Non-pigmented ciliary epithelial cell (primary cell): ENCODE measurements at regions not wholly inside any gene's neighbourhood (a gene's known extent, or its start where the extent isn't known, plus 50 kb on each side); places are given as distances from the start of the nearest gene placed in this dataset.
"Not testable (repeated sequence)": the region's sequence is repeated elsewhere in the genome, so short reads cannot be mapped to it uniquely, and the experiment has no call there.

Experiments used
- DNase-seq: peaks from one replicate; pipeline ENCODE4 v3.0.0-alpha.2; 2010; ENCODE audit warnings: low read depth

GRCh38 chr2:211144078-211144477 is 587.7 kb downstream of the CPS1 start:
- no peak for DNase-seq

GRCh38 chr2:211144974-211145665 is 588.7 kb downstream of the CPS1 start:
- no peak for DNase-seq

DNA sequence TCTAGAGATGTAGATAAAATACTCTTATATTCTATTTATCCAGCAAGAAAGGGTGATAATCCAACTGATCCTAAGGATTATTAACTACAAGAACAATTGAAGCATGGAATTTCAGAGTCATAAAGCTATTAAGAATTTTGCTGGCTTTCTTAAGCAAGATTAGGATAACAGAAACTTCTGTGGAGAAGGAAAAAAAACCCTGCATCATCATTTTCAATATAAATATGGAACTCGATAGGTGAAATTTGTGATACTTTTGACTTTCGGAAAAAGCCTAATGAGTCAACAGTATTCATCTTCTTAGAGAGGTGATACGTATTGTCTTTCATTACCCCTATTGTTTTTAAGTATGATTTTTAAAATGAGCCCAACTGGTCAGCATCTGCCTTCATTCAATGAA is 593.3 kb downstream of the CPS1 start:
- no peak for DNase-seq

DNA sequence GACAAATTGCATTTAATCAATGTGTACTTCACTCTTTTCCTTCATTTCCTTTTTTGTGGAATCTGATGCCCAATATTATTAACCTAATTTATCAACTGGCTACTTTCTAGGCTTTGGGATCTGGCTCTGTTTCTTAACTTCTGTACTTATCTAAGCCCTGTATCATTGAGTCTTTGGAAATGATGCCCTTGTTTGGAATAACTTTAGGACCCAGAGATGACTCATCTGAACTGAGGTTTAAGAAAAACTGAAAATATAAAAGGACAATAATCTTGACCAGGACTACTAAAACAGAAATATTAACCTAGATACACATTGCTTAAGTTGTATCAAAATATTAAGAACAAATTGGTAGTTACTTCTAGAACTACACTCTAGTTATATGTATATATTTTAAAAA is 600.8 kb downstream of the CPS1 start:
- DNase-seq, result no peak

- DNase-seq, result no peak
Measured at GRCh38 chr2:211157856-211158463, 601.6 kb downstream of the CPS1 start.

GRCh38 chr2:211159972-211160371 is 603.6 kb downstream of the CPS1 start:
- DNase-seq, result no peak

GRCh38 chr2:211161236-211161635 is 604.8 kb downstream of the CPS1 start:
- DNase-seq, result no peak

- DNase-seq, result no peak
Measured at GRCh38 chr2:211162911-211163310, 606.5 kb downstream of the CPS1 start.

GRCh38 chr2:211170843-211171242 is 614.4 kb downstream of the CPS1 start:
- no peak for DNase-seq

DNA sequence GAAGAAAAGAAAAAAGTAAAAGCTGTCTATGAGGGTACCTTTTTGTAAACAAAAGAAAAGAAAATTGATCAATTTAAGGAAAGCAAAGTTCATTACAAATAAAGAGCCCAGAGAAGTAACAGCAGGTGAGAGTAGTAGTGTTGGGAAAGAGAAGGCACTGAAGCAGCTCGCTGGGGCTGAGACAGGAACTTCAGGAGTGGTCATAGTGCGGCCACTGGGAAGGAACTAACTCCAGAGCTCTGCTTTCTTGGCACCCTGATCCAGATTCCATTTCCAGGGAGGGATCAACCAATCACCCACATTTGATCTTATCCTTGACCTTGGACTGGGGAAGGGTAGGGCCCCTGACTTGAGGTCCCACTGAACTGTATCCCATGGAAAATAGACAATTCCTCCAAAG is 617.6 kb downstream of the CPS1 start:
- DNase-seq, result no peak

DNA sequence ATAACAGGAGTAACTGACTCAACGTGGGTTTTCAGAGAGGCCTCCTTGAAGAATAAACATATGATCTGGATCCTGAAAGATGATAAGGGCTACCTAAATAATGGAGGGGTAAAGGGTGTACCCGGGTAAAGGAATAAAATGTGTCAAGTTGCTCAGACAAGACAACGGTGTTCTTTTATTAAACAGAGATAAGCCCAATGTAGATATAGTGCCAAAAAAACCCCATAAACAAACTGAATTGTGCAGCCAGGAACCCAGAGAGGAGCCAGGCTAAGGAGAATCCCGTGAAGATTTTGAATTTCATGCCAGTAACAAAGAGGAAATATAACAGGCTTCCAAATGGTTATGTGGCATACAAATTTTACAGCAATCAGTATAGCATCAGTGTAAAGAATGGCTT is 618.2 kb downstream of the CPS1 start:
- DNase-seq, result no peak

GRCh38 chr2:211175956-211176355 is 619.6 kb downstream of the CPS1 start:
- DNase-seq, result no peak

- no peak for DNase-seq
Measured at GRCh38 chr2:211176514-211177141, 620.2 kb downstream of the CPS1 start.

- no peak for DNase-seq
Measured at GRCh38 chr2:211181626-211182025, 625.2 kb downstream of the CPS1 start.

GRCh38 chr2:211187602-211188001 is 631.2 kb downstream of the CPS1 start:
- no peak for DNase-seq

DNA sequence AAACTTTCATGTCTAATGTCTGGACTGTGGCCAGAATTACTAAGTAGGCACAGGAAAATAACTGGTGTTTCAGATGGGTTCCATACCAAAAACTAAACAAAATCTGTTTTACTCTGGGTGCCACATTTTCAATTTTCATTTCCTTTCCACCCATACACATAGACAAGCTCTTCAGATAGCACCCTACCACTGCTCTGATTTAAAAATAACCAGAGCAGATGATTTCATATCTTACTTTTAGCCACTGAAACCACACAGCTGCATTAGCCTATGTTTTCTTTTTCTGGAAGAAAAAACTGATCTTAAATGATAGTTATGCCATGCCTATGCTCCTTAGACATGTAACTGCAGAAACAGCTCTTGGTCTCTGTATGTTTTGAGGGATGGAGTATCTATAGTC is 647.6 kb downstream of the CPS1 start:
- no peak for DNase-seq

DNA sequence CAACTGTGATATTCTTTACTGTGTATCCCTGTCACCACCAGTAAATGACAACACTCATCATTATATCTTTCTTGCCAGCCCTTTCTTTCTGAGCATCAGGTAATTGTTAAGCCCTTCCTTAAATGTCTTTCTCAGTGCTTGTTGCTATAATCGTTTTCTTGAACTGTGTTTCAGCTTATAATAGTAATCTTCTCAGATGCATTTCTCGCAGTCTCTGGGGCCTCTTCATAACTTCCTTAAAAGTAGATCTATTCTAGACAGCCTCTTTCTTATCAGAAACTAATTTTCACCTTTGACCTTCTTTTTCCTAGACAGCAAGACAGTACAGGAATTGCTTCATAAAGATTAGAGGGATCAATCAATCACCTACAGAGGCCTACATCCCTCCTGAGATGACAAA is 648.1 kb downstream of the CPS1 start:
- no peak for DNase-seq

DNA sequence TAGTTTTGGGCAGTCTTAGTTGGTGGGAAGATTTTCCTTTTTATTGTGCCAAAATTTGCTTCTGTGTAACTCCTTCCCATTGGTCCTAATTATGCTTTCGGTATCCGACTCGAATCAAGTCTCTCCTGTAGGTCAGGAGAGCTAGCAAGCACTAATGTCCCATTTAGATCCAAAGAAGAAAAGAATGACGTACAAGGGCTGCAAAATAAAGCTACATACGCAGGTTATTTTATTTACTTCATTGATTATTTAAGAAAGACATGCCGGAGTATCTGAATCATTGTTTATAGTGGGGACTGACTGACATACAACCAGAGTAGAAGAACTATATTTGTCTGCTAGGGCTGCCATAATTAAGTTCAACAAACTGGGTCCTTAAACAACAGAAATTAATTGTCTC is 648.5 kb downstream of the CPS1 start:
- no peak for DNase-seq

DNA sequence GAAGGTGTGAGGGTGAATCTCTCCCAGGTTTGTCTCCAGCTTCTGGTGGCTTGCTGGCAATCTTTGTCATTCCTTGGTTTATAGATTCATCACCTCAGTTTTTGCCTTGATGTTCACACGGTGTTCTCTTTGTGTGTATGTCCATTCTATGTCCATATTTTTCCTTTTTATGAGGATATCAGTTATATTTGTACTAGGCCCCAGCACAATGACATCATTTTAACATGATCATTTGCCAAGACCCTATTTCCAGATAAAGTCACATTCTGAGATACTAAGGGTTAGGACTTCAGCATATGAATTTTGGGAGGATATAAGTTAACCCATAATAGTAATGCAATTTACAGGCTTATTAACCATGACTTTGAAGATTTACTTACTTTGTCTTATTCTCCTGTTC is 649.0 kb downstream of the CPS1 start:
- no peak for DNase-seq

DNA sequence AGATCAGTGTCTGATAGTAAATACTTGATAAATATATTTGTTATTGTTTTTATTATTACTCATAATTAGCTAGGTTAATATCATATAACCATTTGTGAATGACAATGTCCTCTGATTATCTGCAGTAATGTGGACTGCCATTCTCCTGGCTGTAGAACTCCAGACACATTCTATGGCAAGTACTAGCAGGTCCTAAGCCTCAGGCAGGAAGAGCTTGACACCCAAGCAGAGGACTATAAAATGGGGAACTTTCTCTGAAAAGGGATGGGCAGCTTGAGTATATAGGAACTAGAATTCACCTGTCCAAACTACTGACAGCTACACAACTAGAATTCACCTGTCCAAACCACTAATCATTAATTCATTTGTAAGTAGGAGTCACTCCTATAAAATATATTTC is 649.4 kb downstream of the CPS1 start:
- DNase-seq, result no peak

DNA sequence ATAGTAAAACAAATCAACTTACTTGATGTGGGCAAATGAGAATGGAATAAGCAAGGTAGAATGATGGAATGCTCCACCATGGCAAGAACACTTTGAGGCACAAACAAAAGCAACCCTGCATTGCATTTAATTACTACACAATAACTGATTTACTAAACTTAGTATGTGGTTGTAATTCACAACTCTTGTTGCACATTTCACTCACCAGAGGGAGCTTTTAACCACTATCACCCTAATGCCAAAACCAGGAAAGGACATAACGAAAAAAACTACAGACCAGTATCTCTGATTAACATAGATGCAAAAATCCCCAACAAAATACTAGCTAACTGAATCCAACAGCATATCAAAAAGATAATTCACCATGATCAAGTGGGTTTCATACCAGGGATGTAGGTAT is 659.8 kb downstream of the CPS1 start:
- DNase-seq, result no peak

DNA sequence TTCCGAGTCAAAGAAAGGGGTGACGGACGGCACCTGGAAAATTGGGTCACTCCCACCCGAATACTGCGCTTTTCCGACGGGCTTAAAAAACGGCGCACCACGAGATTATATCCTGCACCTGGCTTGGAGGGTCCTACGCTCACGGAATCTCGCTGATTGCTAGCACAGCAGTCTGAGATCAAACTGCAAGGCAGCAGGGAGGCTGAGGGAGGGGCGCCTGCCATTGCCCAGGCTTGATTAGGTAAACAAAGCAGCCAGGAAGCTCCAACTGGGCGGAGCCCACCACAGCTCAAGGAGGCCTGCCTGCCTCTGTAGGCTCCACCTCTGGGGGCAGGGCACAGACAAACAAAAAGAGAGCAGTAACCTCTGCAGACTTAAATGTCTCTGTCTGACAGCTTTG is 663.1 kb downstream of the CPS1 start:
- DNase-seq, result not testable (repeated sequence)

- DNase-seq, result no peak
Measured at GRCh38 chr2:211225784-211226183, 669.4 kb downstream of the CPS1 start.

DNA sequence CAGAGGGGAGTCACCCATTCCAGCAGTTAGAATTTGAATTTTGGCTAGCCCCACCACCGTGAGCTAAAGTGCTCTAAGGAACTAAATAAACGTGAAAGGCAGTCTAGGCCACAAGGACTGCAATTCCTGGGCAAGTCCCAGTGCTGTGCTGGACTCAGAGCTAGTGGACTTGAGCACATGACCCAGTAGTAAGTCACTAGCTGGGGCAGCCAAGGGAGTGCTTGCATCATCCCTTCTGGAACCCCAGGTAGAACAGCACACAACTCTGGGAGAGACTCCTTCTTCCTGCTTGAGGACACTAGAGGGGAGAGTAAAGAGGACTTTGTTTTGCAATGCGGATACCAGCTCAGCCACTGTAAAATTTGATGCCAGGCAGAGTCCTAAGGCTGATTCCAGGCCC is 672.2 kb downstream of the CPS1 start:
- DNase-seq, result no peak
